ENCODE measurements at regions not wholly inside any gene's neighbourhood (a gene's known extent, or its start where the extent isn't known, plus 50 kb on each side); places are given as distances from the start of the nearest gene placed in this dataset.
"Not testable (repeated sequence)": the region's sequence is repeated elsewhere in the genome, so short reads cannot be mapped to it uniquely, and the experiment has no call there.

DNA sequence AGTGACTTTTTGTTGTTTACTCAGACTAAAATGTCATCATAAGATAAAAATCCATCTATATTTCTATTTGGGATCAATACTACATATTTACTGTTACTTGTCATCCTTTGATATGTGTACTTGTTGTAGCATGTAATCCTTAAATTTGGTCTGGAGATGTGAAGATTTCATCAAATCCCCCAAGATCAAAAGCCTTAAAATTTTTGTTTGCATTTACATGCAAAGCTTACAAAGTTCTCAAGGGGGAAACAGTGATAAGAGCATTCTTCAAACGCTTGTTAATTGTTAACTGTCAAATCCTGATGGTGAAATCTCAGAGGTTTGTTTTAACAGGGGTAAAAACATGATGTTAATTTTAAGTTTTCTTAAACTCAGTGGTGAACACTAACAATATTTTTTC is 84.9 kb upstream of the SKAP2 start:
- DNase-seq (ENCODE audit: low spot score): no peak
- Mint-ChIP-seq H3K27me3 (ENCODE audit: unreplicated experiment) (peaks cover 2% of the 10 kb centered on the region), H3K4me3 (ENCODE audit: unreplicated experiment) (no peak overlapping the region), H3K36me3 (ENCODE audit: low read depth, unreplicated experiment) (no peaks in the 10 kb centered on the region), H3K4me1 (ENCODE audit: unreplicated experiment) (peaks cover 32% of the 10 kb centered on the region), H3K27ac (ENCODE audit: unreplicated experiment) (peak overlapping the region; percentile 98), H3K9me3 (ENCODE audit: unreplicated experiment) (no peaks in the 10 kb centered on the region)
- TF ChIP-seq CTCF (IDR thresholded peaks at IDR 0.05; ENCODE audit: unreplicated experiment): no peak

GRCh38 chr7:26948617-26949118 is 84.3 kb upstream of the SKAP2 start:
- Mint-ChIP-seq H3K4me1 (ENCODE audit: unreplicated experiment) (peaks cover 32% of the 10 kb centered on the region), H3K27ac (ENCODE audit: unreplicated experiment) (peak overlapping the region; percentile 98), H3K27me3 (ENCODE audit: unreplicated experiment) (peaks cover 2% of the 10 kb centered on the region), H3K36me3 (ENCODE audit: low read depth, unreplicated experiment) (no peaks in the 10 kb centered on the region), H3K4me3 (ENCODE audit: unreplicated experiment) (peak overlapping the region; percentile 38), H3K9me3 (ENCODE audit: unreplicated experiment) (no peaks in the 10 kb centered on the region)
- peak; percentile 3 for DNase-seq (ENCODE audit: low spot score)
- TF ChIP-seq CTCF (IDR thresholded peaks at IDR 0.05; ENCODE audit: unreplicated experiment): no peak

DNA sequence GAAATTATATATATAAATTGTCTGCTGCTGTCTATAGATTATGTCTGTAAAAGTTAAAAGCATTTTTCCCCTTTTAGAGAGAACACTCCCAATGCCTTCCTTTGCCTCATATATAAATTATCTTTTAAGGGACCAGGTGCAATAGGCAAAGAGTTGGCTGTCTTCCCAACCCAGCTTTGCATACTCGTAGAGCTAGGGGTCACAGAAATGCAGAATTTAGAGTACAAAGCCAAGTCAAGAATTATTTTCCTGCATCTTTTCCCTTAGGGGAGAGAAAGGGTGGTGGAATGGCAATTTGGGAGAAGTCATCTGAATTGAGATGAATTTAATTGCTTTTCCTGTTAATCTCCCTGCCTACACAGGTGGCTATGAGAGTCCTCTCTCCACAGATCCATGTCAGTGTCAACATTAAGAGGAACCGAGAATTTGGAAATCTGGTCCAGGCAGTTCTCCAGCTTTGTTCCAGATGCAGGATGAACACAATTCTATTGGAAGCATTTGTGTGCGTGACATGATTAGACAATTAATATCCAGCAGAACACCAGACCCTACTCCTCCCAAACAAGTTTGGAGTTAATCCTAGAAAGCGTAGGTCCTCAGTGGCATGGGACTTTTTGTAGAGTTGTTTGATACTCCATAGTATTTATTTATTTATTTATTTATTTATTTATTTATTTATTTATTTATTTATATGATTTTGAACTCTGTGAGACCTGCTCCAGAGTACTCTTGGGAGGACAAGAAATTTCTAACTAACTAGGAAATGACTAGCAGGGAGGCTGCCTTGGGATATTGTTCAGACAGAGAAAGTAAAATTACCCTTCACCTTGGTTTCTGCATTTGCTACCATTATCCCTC is 80.3 kb upstream of the SKAP2 start:
- peaks cover 25% of the 10 kb centered on the region for H3K4me1 Mint-ChIP-seq (ENCODE audit: unreplicated experiment)
- H3K9me3 Mint-ChIP-seq (ENCODE audit: unreplicated experiment): no peaks in the 10 kb centered on the region
- no peak for TF ChIP-seq CTCF (IDR thresholded peaks at IDR 0.05; ENCODE audit: unreplicated experiment)
- H3K4me3 Mint-ChIP-seq (ENCODE audit: unreplicated experiment): no peak overlapping the region
- DNase-seq (ENCODE audit: low spot score): no peak
- H3K27me3 Mint-ChIP-seq (ENCODE audit: unreplicated experiment): no peaks in the 10 kb centered on the region
- no peaks in the 10 kb centered on the region for H3K36me3 Mint-ChIP-seq (ENCODE audit: low read depth, unreplicated experiment)
- H3K27ac Mint-ChIP-seq (ENCODE audit: unreplicated experiment): no peak overlapping the region

GRCh38 chr7:26937939-26938623 is 73.7 kb upstream of the SKAP2 start:
- Mint-ChIP-seq H3K9me3 (ENCODE audit: unreplicated experiment) (no peaks in the 10 kb centered on the region), H3K27ac (ENCODE audit: unreplicated experiment) (no peak overlapping the region), H3K4me3 (ENCODE audit: unreplicated experiment) (no peak overlapping the region), H3K27me3 (ENCODE audit: unreplicated experiment) (no peaks in the 10 kb centered on the region), H3K4me1 (ENCODE audit: unreplicated experiment) (peaks cover 7% of the 10 kb centered on the region), H3K36me3 (ENCODE audit: low read depth, unreplicated experiment) (no peaks in the 10 kb centered on the region)
- no peak for TF ChIP-seq CTCF (IDR thresholded peaks at IDR 0.05; ENCODE audit: unreplicated experiment)
- DNase-seq (ENCODE audit: low spot score): no peak

- TF ChIP-seq CTCF (IDR thresholded peaks at IDR 0.05; ENCODE audit: unreplicated experiment): no peak
- H3K4me1 Mint-ChIP-seq (ENCODE audit: unreplicated experiment): peaks cover 7% of the 10 kb centered on the region
- no peaks in the 10 kb centered on the region for H3K9me3 Mint-ChIP-seq (ENCODE audit: unreplicated experiment)
- no peaks in the 10 kb centered on the region for H3K27me3 Mint-ChIP-seq (ENCODE audit: unreplicated experiment)
- no peak overlapping the region for H3K4me3 Mint-ChIP-seq (ENCODE audit: unreplicated experiment)
- no peak for DNase-seq (ENCODE audit: low spot score)
- no peak overlapping the region for H3K27ac Mint-ChIP-seq (ENCODE audit: unreplicated experiment)
- no peaks in the 10 kb centered on the region for H3K36me3 Mint-ChIP-seq (ENCODE audit: low read depth, unreplicated experiment)
These were observed 72.9 kb upstream of the SKAP2 start for GRCh38 chr7:26937306-26937705.

- H3K9me3 Mint-ChIP-seq (ENCODE audit: unreplicated experiment); H3K27ac Mint-ChIP-seq (ENCODE audit: unreplicated experiment); H3K36me3 Mint-ChIP-seq (ENCODE audit: low read depth, unreplicated experiment); H3K4me3 Mint-ChIP-seq (ENCODE audit: unreplicated experiment); H3K27me3 Mint-ChIP-seq (ENCODE audit: unreplicated experiment); H3K4me1 Mint-ChIP-seq (ENCODE audit: unreplicated experiment); DNase-seq (ENCODE audit: low spot score): not testable (repeated sequence)
These were observed 68.2 kb upstream of the SKAP2 start for GRCh38 chr7:26932616-26933015.
